ENCODE measurements at regions not wholly inside any gene's neighbourhood (a gene's known extent, or its start where the extent isn't known, plus 50 kb on each side); places are given as distances from the start of the nearest gene placed in this dataset.
A peak's percentile ranks its signal among the peaks of the same experiment; 100 is the strongest.

DNA sequence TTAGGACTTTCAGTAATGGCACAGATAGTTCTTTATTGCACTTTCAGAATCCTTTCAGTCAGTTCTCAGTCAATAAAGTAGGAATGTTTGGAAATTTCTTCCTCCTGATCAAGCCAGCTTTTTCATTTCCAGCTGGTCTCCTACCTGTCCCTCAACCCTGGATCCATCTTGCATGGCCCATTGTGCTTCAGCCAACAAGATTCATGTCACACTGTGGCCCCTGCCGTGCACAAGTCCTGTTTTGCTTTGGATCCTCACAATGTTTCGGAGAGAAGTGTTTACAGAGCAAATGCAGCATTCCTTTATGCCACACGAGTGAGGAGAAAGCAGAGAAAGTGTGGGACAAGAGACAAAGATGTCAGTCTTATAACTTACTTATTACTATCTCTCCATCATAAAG, 1694.7 kb upstream of the LRRTM3 start:
- peaks cover 17% of the 10 kb centered on the region for H3K4me1 Mint-ChIP-seq (ENCODE audit: insufficient read depth, unreplicated experiment)
- no peak overlapping the region for H3K27ac Mint-ChIP-seq (ENCODE audit: low read depth, unreplicated experiment)
- no peaks in the 10 kb centered on the region for H3K36me3 Mint-ChIP-seq (ENCODE audit: insufficient read depth, unreplicated experiment)
- no TSS peak for BruUV-seq (replicated peaks)
- intact Hi-C loops (cut with micrococcal nuclease) = no loop called here
- no peak overlapping the region for H3K4me3 Mint-ChIP-seq (ENCODE audit: unreplicated experiment)
- no peaks in the 10 kb centered on the region for H3K27me3 Mint-ChIP-seq (ENCODE audit: insufficient read depth, unreplicated experiment)
- TF ChIP-seq, protein P1, sequence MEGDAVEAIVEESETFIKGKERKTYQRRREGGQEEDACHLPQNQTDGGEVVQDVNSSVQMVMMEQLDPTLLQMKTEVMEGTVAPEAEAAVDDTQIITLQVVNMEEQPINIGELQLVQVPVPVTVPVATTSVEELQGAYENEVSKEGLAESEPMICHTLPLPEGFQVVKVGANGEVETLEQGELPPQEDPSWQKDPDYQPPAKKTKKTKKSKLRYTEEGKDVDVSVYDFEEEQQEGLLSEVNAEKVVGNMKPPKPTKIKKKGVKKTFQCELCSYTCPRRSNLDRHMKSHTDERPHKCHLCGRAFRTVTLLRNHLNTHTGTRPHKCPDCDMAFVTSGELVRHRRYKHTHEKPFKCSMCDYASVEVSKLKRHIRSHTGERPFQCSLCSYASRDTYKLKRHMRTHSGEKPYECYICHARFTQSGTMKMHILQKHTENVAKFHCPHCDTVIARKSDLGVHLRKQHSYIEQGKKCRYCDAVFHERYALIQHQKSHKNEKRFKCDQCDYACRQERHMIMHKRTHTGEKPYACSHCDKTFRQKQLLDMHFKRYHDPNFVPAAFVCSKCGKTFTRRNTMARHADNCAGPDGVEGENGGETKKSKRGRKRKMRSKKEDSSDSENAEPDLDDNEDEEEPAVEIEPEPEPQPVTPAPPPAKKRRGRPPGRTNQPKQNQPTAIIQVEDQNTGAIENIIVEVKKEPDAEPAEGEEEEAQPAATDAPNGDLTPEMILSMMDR (IDR thresholded peaks at IDR 0.05; ENCODE audit: unreplicated experiment) = no peak
- DNase-seq (ENCODE audit: unreplicated experiment) = no peak
- POLR2A ChIA-PET = no interaction called here
- H3K9me3 Mint-ChIP-seq (ENCODE audit: unreplicated experiment) = no peaks in the 10 kb centered on the region
- CTCF ChIA-PET = no interaction called here

DNA sequence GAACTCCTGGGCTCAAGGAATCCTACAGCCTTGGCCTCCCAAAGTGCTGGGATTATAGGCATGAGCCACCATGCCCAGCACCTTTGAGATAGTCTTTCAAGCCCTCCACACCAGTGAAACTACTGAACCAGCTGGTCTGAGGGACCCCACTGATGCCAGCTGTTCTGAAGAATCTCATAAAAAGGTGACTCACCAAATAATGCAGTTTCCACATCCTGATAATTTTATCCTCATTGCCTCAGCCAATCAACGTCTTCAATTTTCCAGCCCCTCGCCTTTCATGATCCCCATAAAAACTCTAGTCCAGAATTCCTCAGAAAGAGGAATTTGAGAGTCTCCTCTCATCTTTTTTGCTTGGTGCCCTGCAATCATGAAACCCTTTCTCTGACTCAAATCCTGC, 1691.6 kb upstream of the LRRTM3 start:
- Mint-ChIP-seq H3K4me3 (ENCODE audit: unreplicated experiment) (no peak overlapping the region), H3K9me3 (ENCODE audit: unreplicated experiment) (no peaks in the 10 kb centered on the region), H3K36me3 (ENCODE audit: insufficient read depth, unreplicated experiment) (no peaks in the 10 kb centered on the region), H3K27ac (ENCODE audit: low read depth, unreplicated experiment) (no peak overlapping the region), H3K27me3 (ENCODE audit: insufficient read depth, unreplicated experiment) (no peaks in the 10 kb centered on the region), H3K4me1 (ENCODE audit: insufficient read depth, unreplicated experiment) (peaks cover 17% of the 10 kb centered on the region)
- intact Hi-C loops (cut with micrococcal nuclease) = no loop called here
- no TSS peak for BruUV-seq (replicated peaks)
- peak; percentile 20 for DNase-seq (ENCODE audit: unreplicated experiment)
- POLR2A ChIA-PET = no interaction called here
- CTCF ChIA-PET = interaction anchor here (0.8 kb wide), 1 partner anchor 348 kb away, joined by 3 read pairs; no protein-coding TSS in a partner anchor
- TF ChIP-seq, protein P1 (IDR thresholded peaks at IDR 0.05; ENCODE audit: unreplicated experiment) = no peak

DNA sequence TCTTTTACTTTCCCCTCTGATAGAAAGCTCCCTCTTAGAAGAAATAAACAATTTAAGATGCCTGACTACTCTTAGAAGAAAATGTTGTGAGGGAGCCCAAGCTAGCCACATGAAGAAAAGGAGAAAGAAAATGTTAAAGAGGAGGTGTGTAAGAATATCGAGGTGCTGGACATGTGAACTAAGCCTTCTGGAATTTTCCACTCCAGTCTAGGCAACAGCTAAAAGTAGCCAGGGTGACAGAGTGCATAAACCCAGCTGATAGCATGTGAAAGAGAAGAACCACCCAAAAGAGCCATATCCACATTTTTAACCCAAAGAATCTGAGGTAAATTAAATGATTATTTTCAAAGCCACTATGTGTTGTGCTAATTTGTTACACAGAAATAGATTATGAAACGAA, 1690.6 kb upstream of the LRRTM3 start:
- Mint-ChIP-seq H3K27me3 (ENCODE audit: insufficient read depth, unreplicated experiment) (no peaks in the 10 kb centered on the region), H3K9me3 (ENCODE audit: unreplicated experiment) (no peaks in the 10 kb centered on the region), H3K4me1 (ENCODE audit: insufficient read depth, unreplicated experiment) (peaks cover 17% of the 10 kb centered on the region), H3K4me3 (ENCODE audit: unreplicated experiment) (no peak overlapping the region), H3K27ac (ENCODE audit: low read depth, unreplicated experiment) (no peak overlapping the region), H3K36me3 (ENCODE audit: insufficient read depth, unreplicated experiment) (no peaks in the 10 kb centered on the region)
- TF ChIP-seq, protein P1 (IDR thresholded peaks at IDR 0.05; ENCODE audit: unreplicated experiment) = no peak
- ChIA-PET POLR2A (no interaction called here), CTCF (interaction anchor here (0.6 kb wide), 1 partner anchor 137 kb away, joined by 3 read pairs; no protein-coding TSS in a partner anchor)
- DNase-seq (ENCODE audit: unreplicated experiment) = no peak
- no TSS peak for BruUV-seq (replicated peaks)
- intact Hi-C loops (cut with micrococcal nuclease) = no loop called here

DNA sequence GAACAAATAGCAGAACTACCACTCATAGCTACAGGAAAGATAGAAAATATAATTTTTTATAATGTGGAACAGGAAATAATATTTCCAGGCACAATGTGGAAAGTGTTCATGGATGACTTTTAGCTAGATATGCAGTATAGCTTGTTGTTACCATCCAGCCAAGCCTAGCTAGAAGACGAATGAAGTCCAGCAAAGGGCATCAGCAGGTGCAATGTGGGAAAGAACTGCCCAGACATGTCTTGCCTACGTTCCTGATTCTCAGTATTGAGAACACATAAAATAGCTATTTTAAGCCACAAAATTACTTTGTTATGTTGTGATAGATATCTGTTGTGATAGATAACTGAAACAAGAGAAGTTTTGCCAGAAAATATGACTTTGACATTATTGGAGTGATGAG, 1690.0 kb upstream of the LRRTM3 start:
- Mint-ChIP-seq H3K27ac (ENCODE audit: low read depth, unreplicated experiment) (no peak overlapping the region), H3K9me3 (ENCODE audit: unreplicated experiment) (no peaks in the 10 kb centered on the region), H3K4me1 (ENCODE audit: insufficient read depth, unreplicated experiment) (peaks cover 17% of the 10 kb centered on the region), H3K4me3 (ENCODE audit: unreplicated experiment) (no peak overlapping the region), H3K27me3 (ENCODE audit: insufficient read depth, unreplicated experiment) (no peaks in the 10 kb centered on the region), H3K36me3 (ENCODE audit: insufficient read depth, unreplicated experiment) (no peaks in the 10 kb centered on the region)
- ChIA-PET POLR2A (interaction anchor here (0.5 kb wide), 1 partner anchor 932 kb away, joined by 3 read pairs; no protein-coding TSS in a partner anchor), CTCF (no interaction called here)
- intact Hi-C loops (cut with micrococcal nuclease) = no loop called here
- TF ChIP-seq, protein P1 (IDR thresholded peaks at IDR 0.05; ENCODE audit: unreplicated experiment) = no peak
- no TSS peak for BruUV-seq (replicated peaks)
- DNase-seq (ENCODE audit: unreplicated experiment) = no peak

All from MCF 10A (cell line).